DMS 273 (cell line): ENCODE measurements at regions not wholly inside any gene's neighbourhood (a gene's known extent, or its start where the extent isn't known, plus 50 kb on each side); places are given as distances from the start of the nearest gene placed in this dataset.

Experiments used
- DNase-seq: peaks from one replicate; lab custom pipeline; 2025; ENCODE audit not compliant: unreplicated experiment; lab: John Stamatoyannopoulos, UW

DNA sequence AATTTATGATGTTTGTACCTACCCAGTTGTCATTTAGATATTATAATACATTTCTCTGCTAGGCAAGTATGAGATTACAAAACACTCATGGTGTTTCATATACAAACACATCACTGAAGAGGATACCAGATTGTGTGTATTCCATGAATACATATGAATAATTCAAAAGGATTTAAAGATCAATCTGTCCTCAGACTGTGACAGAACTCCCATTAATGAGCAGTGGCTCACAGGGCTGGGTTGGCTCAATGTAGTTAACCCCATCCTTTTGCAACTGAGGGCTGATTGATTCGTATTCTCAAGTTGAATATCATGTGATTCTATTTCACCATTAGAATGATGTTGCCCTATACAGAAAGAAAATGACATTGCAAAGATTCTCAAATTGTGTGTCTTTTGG is 79.6 kb upstream of the SPANXN2 start:
- no peak for DNase-seq

DNA sequence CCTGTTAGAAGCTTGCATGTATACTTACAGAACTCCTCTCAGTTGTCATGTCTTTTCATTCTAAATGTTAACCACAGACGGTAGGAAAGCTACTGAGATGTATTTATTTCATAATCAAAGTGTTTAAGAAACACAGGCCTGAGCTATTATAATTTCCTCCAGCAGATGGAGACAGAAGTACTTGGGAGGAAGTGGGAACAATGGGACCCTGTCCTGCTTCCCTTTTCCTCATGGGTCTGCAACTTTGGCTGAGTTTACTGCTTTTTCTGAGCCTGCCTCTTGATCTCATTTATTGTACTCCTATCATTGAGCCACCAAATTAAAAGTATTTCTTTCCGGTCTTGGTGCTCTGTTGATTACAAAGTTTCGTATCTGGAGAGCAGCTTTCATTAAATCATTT is 67.7 kb upstream of the SPANXN2 start:
- DNase-seq, result peak; percentile 67

DNA sequence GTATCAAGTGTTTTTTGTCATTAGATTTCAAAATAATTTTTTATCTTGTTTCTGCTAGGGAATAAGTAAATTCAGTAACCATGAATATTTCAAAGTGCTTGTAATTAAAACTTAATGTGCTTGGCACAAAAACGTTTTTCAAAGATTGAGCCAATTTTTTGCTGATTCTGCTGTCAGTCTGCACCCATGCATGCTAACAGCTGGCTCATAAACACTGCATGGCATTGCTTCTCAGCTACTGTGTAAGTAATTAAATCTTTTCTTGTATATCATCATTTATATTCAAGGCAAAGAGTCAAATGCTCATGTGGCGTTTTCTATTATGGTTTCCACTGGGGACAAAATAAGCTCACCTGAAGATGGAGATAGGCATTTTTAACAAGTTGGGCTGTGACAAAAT is 66.8 kb upstream of the SPANXN2 start:
- no peak for DNase-seq

DNA sequence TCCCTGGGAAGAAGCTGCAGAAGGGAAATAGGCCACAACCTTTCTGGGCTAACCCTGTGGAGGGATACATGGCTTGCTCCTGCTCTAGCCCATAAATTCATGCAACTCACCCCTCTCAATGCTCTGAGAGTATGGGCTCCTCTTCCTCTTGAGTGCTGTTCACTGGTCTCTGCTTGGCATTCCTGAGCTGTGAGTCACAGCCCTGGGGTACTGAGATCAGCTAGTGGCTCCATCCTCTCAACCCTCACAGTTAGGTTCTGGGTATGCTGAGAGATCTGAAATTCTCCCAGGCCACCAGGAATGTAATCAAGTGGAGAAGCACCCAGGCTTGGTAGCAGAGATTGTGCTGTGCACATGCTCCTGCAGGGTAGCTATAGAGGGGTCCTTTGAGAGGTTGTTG is 60.6 kb upstream of the SPANXN2 start:
- no peak for DNase-seq
